Mesothelial cell of epicardium (in vitro differentiated cells): ENCODE measurements at regions not wholly inside any gene's neighbourhood (a gene's known extent, or its start where the extent isn't known, plus 50 kb on each side); places are given as distances from the start of the nearest gene placed in this dataset.

Experiments used
- DNase-seq, 2 experiments: peaks; one replicate each; pipeline ENCODE4 v3.0.0; 2021; ENCODE audit warnings: low spot score in 2 of 2; ENCODE audit not compliant: unreplicated experiment in 2 of 2
- H3K27ac Mint-ChIP-seq: 2 replicates; pipeline ENCODE4 v1.8.0; 2021; ENCODE audit warnings: mixed read lengths
- H3K27me3 Mint-ChIP-seq: 2 replicates; pipeline ENCODE4 v1.8.0; 2021; ENCODE audit warnings: low read depth, mixed read lengths
- H3K36me3 Mint-ChIP-seq: 2 replicates; pipeline ENCODE4 v1.8.0; 2021; ENCODE audit warnings: mixed read lengths
- H3K4me1 Mint-ChIP-seq: 2 replicates; pipeline ENCODE4 v1.8.0; 2021; ENCODE audit warnings: mixed read lengths
- H3K4me3 Mint-ChIP-seq: 2 replicates; pipeline ENCODE4 v1.8.0; 2021; ENCODE audit warnings: mild to moderate bottlenecking, moderate library complexity, mixed read lengths
- H3K9me3 Mint-ChIP-seq: 2 replicates; pipeline ENCODE4 v1.8.0; 2021; ENCODE audit warnings: mixed read lengths
- CTCF ChIP-seq: fragments of 200-600 bp; sonication (generic); IDR thresholded peaks from one replicate; pipeline ENCODE4 v1.5.0; 2021; ENCODE audit warnings: antibody characterized with exemption; ENCODE audit not compliant: unreplicated experiment

- Mint-ChIP-seq H3K4me3 (no peak overlapping the region), H3K9me3 (peaks cover 5% of the 10 kb centered on the region), H3K4me1 (peaks cover 56% of the 10 kb centered on the region), H3K36me3 (no peaks in the 10 kb centered on the region), H3K27me3 (no peaks in the 10 kb centered on the region), H3K27ac (peak overlapping the region; percentile 94)
- no peak for TF ChIP-seq CTCF
- DNase-seq: peak; percentile 35 to 66
Measured at GRCh38 chr2:23286758-23287704, 97.9 kb upstream of the KLHL29 start.

- Mint-ChIP-seq H3K36me3 (no peaks in the 10 kb centered on the region), H3K4me1 (peaks cover 72% of the 10 kb centered on the region), H3K4me3 (no peak overlapping the region), H3K9me3 (no peaks in the 10 kb centered on the region), H3K27ac (peak overlapping the region; percentile 43), H3K27me3 (no peaks in the 10 kb centered on the region)
- no peak for DNase-seq
- no peak for TF ChIP-seq CTCF
Measured at GRCh38 chr2:23289671-23290070, 95.3 kb upstream of the KLHL29 start.

GRCh38 chr2:23291239-23291638 is 93.7 kb upstream of the KLHL29 start:
- Mint-ChIP-seq H3K4me1 (peaks cover 69% of the 10 kb centered on the region), H3K4me3 (no peak overlapping the region), H3K36me3 (no peaks in the 10 kb centered on the region), H3K27me3 (no peaks in the 10 kb centered on the region), H3K9me3 (no peaks in the 10 kb centered on the region), H3K27ac (peak overlapping the region; percentile 15)
- DNase-seq: no peak
- no peak for TF ChIP-seq CTCF

- Mint-ChIP-seq H3K27ac (no peak overlapping the region), H3K27me3 (no peaks in the 10 kb centered on the region), H3K9me3 (no peaks in the 10 kb centered on the region), H3K36me3 (no peaks in the 10 kb centered on the region), H3K4me1 (peaks cover 69% of the 10 kb centered on the region), H3K4me3 (no peak overlapping the region)
- no peak for TF ChIP-seq CTCF
- no peak for DNase-seq
Measured at GRCh38 chr2:23292024-23292423, 93.0 kb upstream of the KLHL29 start.

GRCh38 chr2:23293063-23293462 is 91.9 kb upstream of the KLHL29 start:
- no peak for TF ChIP-seq CTCF
- no peaks in the 10 kb centered on the region for H3K27me3 Mint-ChIP-seq

More at GRCh38 chr2:23293063-23293462, 91.9 kb upstream of the KLHL29 start:
- Mint-ChIP-seq H3K4me1 (peaks cover 65% of the 10 kb centered on the region), H3K4me3 (no peak overlapping the region), H3K27ac (peak overlapping the region; percentile 89), H3K9me3 (no peaks in the 10 kb centered on the region), H3K36me3 (no peaks in the 10 kb centered on the region)
- DNase-seq: no peak
